H1 (cell line): ENCODE measurements at regions not wholly inside any gene's neighbourhood (a gene's known extent, or its start where the extent isn't known, plus 50 kb on each side); places are given as distances from the start of the nearest gene placed in this dataset.

ENCODE experiments used
- NANOG ChIP-seq: IDR thresholded peaks from 2 replicates; pipeline ENCODE4 v1.6.1; 2011; ENCODE audit warnings: low read length, low read depth, mild to moderate bottlenecking, inconsistent platforms; ENCODE audit not compliant: insufficient read depth, poor library complexity, severe bottlenecking
- SAP30 ChIP-seq: fragments of 300-600 bp; sonication (generic); IDR thresholded peaks from 2 replicates; pipeline ENCODE4 v1.7.1; 2012; ENCODE audit warnings: low read length, moderate library complexity, mild to moderate bottlenecking, inconsistent platforms; ENCODE audit not compliant: insufficient read depth, insufficient replicate concordance

DNA sequence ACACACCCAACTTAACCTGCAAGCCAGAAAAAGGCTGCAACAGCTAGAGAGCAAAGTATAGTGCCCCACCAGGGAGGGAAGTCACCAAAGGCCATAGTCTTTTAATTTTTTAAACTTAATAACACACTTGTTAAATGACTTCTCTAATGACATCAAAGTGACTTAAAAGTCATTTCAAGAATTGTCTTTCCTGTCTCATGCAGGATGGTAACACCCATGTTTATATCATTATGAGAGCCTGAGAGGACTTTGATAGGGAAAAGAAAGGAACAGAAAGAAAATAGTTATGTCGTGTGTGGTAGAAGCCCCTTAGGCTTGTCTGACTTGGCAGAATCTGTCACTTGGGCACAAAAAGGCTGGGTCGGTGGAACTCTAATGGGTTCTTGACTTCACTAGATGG lies 57.9 kb upstream of the C2CD4B start (continued):
- no peak for TF ChIP-seq SAP30
- TF ChIP-seq NANOG = no peak
